GM06990 (cell line): ENCODE measurements at regions not wholly inside any gene's neighbourhood (a gene's known extent, or its start where the extent isn't known, plus 50 kb on each side); places are given as distances from the start of the nearest gene placed in this dataset.

Experiments used
- DNase-seq: peaks from one replicate; pipeline ENCODE4 v3.0.0-alpha.2; 2011; ENCODE audit not compliant: insufficient read length; ENCODE audit errors: extremely low read depth
- H3K27me3 ChIP-seq: replicated peaks from 2 replicates; pipeline ENCODE4 v1.6.0; 2011; ENCODE audit warnings: low read length; ENCODE audit not compliant: control insufficient read depth, insufficient read depth
- H3K36me3 ChIP-seq: 2 replicates; pipeline ENCODE4 v1.5.1; 2011; ENCODE audit warnings: low read length; ENCODE audit not compliant: control insufficient read depth, insufficient read depth
- H3K4me3 ChIP-seq: replicated peaks from 2 replicates; pipeline ENCODE4 v1.5.1; 2011; ENCODE audit warnings: low read depth, mild to moderate bottlenecking, control low read depth, low read length
- TF ChIP-seq, protein P1 (sequence below): IDR thresholded peaks from 2 replicates; pipeline ENCODE4 v1.5.1; 2011; ENCODE audit warnings: low read length, control low read depth, mild to moderate bottlenecking, inconsistent platforms; ENCODE audit not compliant: insufficient read depth, poor library complexity, severe bottlenecking

GRCh38 chr3:18027161-18027939, 284.9 kb upstream of the TBC1D5 start:
- H3K36me3 ChIP-seq, result no peaks in the 10 kb centered on the region
- DNase-seq, result no peak
- TF ChIP-seq, protein P1, sequence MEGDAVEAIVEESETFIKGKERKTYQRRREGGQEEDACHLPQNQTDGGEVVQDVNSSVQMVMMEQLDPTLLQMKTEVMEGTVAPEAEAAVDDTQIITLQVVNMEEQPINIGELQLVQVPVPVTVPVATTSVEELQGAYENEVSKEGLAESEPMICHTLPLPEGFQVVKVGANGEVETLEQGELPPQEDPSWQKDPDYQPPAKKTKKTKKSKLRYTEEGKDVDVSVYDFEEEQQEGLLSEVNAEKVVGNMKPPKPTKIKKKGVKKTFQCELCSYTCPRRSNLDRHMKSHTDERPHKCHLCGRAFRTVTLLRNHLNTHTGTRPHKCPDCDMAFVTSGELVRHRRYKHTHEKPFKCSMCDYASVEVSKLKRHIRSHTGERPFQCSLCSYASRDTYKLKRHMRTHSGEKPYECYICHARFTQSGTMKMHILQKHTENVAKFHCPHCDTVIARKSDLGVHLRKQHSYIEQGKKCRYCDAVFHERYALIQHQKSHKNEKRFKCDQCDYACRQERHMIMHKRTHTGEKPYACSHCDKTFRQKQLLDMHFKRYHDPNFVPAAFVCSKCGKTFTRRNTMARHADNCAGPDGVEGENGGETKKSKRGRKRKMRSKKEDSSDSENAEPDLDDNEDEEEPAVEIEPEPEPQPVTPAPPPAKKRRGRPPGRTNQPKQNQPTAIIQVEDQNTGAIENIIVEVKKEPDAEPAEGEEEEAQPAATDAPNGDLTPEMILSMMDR, result no peak
- no peaks in the 10 kb centered on the region for H3K27me3 ChIP-seq
- H3K4me3 ChIP-seq, result no peak overlapping the region

GRCh38 chr3:18024715-18025114, 282.3 kb upstream of the TBC1D5 start:
- TF ChIP-seq, protein P1, result no peak
- Histone ChIP-seq H3K27me3 (no peaks in the 10 kb centered on the region), H3K4me3 (no peak overlapping the region), H3K36me3 (no peaks in the 10 kb centered on the region)
- no peak for DNase-seq

- H3K27me3 ChIP-seq, result no peaks in the 10 kb centered on the region
These were observed 276.7 kb upstream of the TBC1D5 start for GRCh38 chr3:18019161-18019495.

DNA sequence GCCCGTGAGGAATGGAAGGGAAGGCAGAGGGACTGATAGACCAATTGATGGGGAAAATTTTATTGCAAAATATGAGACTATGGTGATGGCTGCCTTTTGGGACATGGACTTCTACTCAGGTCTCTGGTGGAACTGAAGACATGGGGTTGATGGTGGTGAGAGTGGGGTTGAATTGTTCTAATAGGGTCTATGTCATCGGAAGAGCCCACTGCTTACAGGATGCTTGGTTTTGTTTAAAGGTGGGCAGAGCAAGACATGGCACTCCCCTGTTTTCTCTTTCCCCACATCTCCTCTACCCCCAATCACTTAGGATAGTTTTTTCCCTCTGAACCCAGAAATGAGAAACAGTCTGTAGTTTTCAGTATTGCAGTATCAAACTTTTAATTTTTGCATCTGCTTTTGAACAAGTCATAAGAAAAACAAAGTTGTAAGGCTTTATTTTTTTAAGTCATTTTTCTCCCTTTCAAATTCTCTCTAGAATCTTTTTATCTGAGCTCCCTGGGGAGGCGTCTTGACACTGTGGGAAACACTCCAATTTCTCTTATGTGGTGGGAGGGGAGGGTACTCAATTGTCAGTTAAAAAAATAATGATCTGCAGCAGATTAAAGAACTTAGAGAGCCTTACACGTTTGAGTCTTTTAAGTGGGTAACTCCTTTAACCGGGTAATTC, 276.2 kb upstream of the TBC1D5 start:
- Histone ChIP-seq H3K27me3 (no peaks in the 10 kb centered on the region), H3K4me3 (no peak overlapping the region), H3K36me3 (no peaks in the 10 kb centered on the region)
- DNase-seq, result no peak
- TF ChIP-seq, protein P1, result no peak

More at GRCh38 chr3:18019161-18019495, 276.7 kb upstream of the TBC1D5 start:
- Histone ChIP-seq H3K4me3 (no peak overlapping the region), H3K36me3 (no peaks in the 10 kb centered on the region)
- DNase-seq, result no peak
- TF ChIP-seq, protein P1, result no peak

- Histone ChIP-seq H3K4me3 (no peak overlapping the region), H3K36me3 (no peaks in the 10 kb centered on the region), H3K27me3 (no peaks in the 10 kb centered on the region)
- no peak for DNase-seq
- TF ChIP-seq, protein P1, result no peak
These were observed 273.9 kb upstream of the TBC1D5 start for GRCh38 chr3:18016366-18016765.
